ENCODE measurements at regions not wholly inside any gene's neighbourhood (a gene's known extent, or its start where the extent isn't known, plus 50 kb on each side); places are given as distances from the start of the nearest gene placed in this dataset.

GRCh38 chr7:41280491-41280890 is 422.4 kb downstream of the INHBA start:
- no peak for DNase-seq (ENCODE audit: low spot score)
- TF ChIP-seq CTCF (IDR thresholded peaks at IDR 0.05): no peak
- Mint-ChIP-seq H3K36me3 (ENCODE audit: low read depth) (no peaks in the 10 kb centered on the region), H3K4me3 (ENCODE audit: unreplicated experiment) (no peak overlapping the region), H3K9me3 (ENCODE audit: low read depth) (peaks cover 6% of the 10 kb centered on the region), H3K27ac (ENCODE audit: unreplicated experiment) (no peak overlapping the region), H3K27me3 (ENCODE audit: low read depth) (no peaks in the 10 kb centered on the region), H3K4me1 (ENCODE audit: low read depth) (no peaks in the 10 kb centered on the region)

DNA sequence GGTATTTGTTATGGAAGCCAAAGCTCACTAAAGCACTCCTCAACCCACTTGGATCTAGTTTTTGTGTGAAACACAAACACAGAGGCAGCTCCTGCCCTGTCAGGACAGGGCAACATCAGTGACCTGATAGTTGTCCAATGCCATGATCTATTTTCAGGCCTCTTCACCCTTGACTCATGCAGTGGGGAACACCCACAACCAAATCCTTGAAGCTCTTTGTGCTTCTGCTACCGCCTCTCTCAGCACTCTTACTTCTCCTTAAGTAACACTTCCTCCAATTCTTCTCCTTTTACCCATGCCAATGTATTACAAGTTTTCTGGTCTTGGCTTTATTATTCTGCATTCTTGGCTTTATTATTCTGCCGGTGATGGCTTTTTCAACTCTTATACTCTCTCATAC is 425.3 kb downstream of the INHBA start:
- Mint-ChIP-seq H3K36me3 (ENCODE audit: low read depth) (no peaks in the 10 kb centered on the region), H3K27ac (ENCODE audit: unreplicated experiment) (no peak overlapping the region), H3K4me1 (ENCODE audit: low read depth) (peaks cover 9% of the 10 kb centered on the region), H3K9me3 (ENCODE audit: low read depth) (peaks cover 6% of the 10 kb centered on the region), H3K4me3 (ENCODE audit: unreplicated experiment) (no peak overlapping the region), H3K27me3 (ENCODE audit: low read depth) (no peaks in the 10 kb centered on the region)
- TF ChIP-seq CTCF (IDR thresholded peaks at IDR 0.05): no peak
- DNase-seq (ENCODE audit: low spot score): no peak

DNA sequence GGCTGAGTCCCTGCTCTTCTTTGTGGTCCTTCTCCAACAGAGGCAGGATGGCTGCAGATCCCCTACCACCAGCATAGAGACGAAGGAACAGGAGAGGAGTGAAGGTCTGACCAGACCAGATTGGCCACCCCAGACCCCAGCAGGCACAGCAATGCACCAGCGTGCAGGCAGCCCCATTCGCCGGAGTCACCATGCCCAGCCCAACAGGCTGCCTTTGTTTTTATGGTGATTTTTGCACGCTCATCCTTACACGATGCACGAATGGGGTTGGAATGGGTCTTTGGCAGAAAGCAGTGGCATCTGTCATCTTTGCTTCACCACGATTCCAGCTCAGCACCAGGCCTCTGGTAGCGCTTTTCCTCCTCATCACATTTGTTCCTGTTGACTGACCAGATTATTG is 427.6 kb downstream of the INHBA start:
- no peaks in the 10 kb centered on the region for H3K27me3 Mint-ChIP-seq (ENCODE audit: low read depth)
- H3K4me1 Mint-ChIP-seq (ENCODE audit: low read depth): peaks cover 9% of the 10 kb centered on the region
- no peak overlapping the region for H3K27ac Mint-ChIP-seq (ENCODE audit: unreplicated experiment)

DNA sequence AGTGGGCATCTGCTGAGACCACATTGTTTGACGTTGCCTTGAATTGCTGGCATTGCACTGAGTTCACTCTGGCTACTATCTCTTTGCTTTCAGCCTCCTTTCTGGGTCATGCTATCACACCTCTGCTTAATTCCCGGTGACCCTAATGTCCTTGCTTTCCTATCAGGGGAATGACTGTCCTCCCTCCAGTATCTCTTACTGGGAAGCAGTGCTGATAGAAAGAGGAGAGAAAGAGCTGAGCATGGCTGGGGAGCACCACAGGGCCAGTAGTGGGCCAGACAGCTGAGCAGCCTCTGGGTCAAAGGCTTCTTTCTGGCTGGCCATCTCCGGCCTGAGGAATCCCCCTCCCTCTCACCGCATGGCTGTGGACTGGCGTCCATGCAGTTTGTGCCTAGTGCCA is 428.7 kb downstream of the INHBA start:
- no peak overlapping the region for H3K4me3 Mint-ChIP-seq (ENCODE audit: unreplicated experiment)
- no peaks in the 10 kb centered on the region for H3K27me3 Mint-ChIP-seq (ENCODE audit: low read depth)
- no peak overlapping the region for H3K27ac Mint-ChIP-seq (ENCODE audit: unreplicated experiment)
- H3K9me3 Mint-ChIP-seq (ENCODE audit: low read depth): peaks cover 4% of the 10 kb centered on the region
- DNase-seq (ENCODE audit: low spot score): no peak
- peaks cover 9% of the 10 kb centered on the region for H3K4me1 Mint-ChIP-seq (ENCODE audit: low read depth)
- TF ChIP-seq CTCF (IDR thresholded peaks at IDR 0.05): no peak
- no peaks in the 10 kb centered on the region for H3K36me3 Mint-ChIP-seq (ENCODE audit: low read depth)

More for the DNA sequence above, 427.6 kb downstream of the INHBA start:
- no peaks in the 10 kb centered on the region for H3K36me3 Mint-ChIP-seq (ENCODE audit: low read depth)
- peaks cover 4% of the 10 kb centered on the region for H3K9me3 Mint-ChIP-seq (ENCODE audit: low read depth)
- H3K4me3 Mint-ChIP-seq (ENCODE audit: unreplicated experiment): no peak overlapping the region
- no peak for DNase-seq (ENCODE audit: low spot score)
- no peak for TF ChIP-seq CTCF (IDR thresholded peaks at IDR 0.05)

DNA sequence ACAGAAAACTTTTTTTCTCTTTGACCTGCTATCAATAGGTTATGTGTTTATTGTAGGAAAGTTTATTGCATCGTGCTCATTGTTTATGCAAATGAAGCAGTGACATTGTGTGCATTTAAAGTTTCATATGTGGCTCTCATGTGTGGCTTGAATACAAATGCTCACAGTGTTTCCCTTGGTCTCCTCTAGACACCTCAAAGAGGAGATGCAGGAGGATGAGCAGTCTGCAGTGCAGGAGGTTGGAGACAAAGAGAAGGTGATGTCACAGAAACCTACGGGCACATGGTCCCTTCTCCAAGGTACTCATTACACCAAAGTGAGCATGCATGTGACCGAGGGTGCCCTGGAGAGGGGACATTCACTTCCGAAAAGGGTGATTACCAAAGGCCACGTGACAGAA is 430.2 kb downstream of the INHBA start:
- no peak for TF ChIP-seq CTCF (IDR thresholded peaks at IDR 0.05)
- no peak overlapping the region for H3K4me3 Mint-ChIP-seq (ENCODE audit: unreplicated experiment)
- H3K9me3 Mint-ChIP-seq (ENCODE audit: low read depth): peaks cover 1% of the 10 kb centered on the region
- H3K4me1 Mint-ChIP-seq (ENCODE audit: low read depth): peaks cover 9% of the 10 kb centered on the region
- H3K27me3 Mint-ChIP-seq (ENCODE audit: low read depth): no peaks in the 10 kb centered on the region
- no peak for DNase-seq (ENCODE audit: low spot score)
- no peak overlapping the region for H3K27ac Mint-ChIP-seq (ENCODE audit: unreplicated experiment)
- no peaks in the 10 kb centered on the region for H3K36me3 Mint-ChIP-seq (ENCODE audit: low read depth)
